NCI-H1105 treated with DMSO at 0.1 percent for 48 hours (cell line): ENCODE measurements at regions not wholly inside any gene's neighbourhood (a gene's known extent, or its start where the extent isn't known, plus 50 kb on each side); places are given as distances from the start of the nearest gene placed in this dataset.

ENCODE experiments used
- DNase-seq: peaks from one replicate; lab custom pipeline; 2025; lab: John Stamatoyannopoulos, UW

DNA sequence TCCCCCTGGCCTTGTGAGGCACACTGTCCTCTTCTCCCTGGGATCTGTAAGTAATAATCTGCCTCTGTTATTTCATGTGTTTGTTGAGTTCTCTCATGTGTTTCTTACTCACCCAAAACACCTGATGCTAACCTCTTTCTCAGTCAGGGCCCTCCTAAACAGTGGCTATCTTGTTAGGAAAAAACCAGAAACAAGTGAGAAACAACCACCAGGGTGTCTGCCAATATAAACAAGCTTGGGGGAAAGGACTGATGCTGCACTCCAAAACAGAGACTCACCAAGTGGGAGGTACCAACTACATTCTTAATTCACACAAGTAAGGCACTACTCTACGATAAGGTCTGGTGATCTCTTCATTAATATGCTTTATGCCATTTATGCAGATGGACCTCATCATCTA lies 564.4 kb downstream of the SEMA5A start:
- DNase-seq, result no peak

DNA sequence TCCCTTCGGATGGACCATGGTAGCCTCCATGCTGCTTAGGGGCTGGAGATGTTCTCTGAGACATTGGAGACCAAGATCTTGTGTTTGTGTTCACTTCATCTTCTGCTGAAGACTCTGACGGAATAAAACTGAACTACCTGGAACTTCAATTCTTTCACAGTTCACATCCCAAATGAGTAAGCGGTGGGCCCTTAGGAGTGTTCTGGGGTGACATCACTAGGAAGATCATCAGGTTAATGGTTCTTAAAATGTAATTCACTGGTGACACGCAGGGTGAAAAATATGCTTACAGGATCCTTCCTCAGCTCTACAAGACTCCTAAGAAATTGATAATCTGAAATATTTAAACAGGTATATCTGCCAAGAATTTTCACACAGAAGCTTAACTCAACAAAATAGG lies 561.5 kb downstream of the SEMA5A start:
- DNase-seq, result no peak
